IPS DF 4.7 (cell line): ENCODE measurements at regions not wholly inside any gene's neighbourhood (a gene's known extent, or its start where the extent isn't known, plus 50 kb on each side); places are given as distances from the start of the nearest gene placed in this dataset.

Experiments
- DNase-seq: peaks from one replicate; pipeline ENCODE4 v3.0.0-alpha.2; 2013; ENCODE audit warnings: low spot score; ENCODE audit errors: extremely low read depth

- DNase-seq, result no peak
Observed at GRCh38 chr2:143824791-143825190, 695.1 kb downstream of the ZEB2 start.

- no peak for DNase-seq
Observed at GRCh38 chr2:143823876-143824275, 694.7 kb downstream of the ARHGAP15 start.

GRCh38 chr2:143823296-143823695 is 694.1 kb downstream of the ARHGAP15 start:
- DNase-seq, result no peak

- no peak for DNase-seq
Observed at GRCh38 chr2:143822736-143823135, 693.5 kb downstream of the ARHGAP15 start.

- no peak for DNase-seq
Observed at GRCh38 chr2:143819764-143820163, 690.5 kb downstream of the ARHGAP15 start.

- DNase-seq, result no peak
Observed at GRCh38 chr2:143819190-143819735, 690.0 kb downstream of the ARHGAP15 start.
